OCI-LY1 (cell line): ENCODE measurements at regions not wholly inside any gene's neighbourhood (a gene's known extent, or its start where the extent isn't known, plus 50 kb on each side); places are given as distances from the start of the nearest gene placed in this dataset.

ENCODE experiments used
- H2AFZ ChIP-seq: fragments of 200-600 bp; sonication (generic), shearing (Covaris generic); 2 replicates; pipeline ENCODE4 v1.6.0; 2014; ENCODE audit warnings: antibody characterized with exemption, mild to moderate bottlenecking, low read length
- H3F3A ChIP-seq: fragments of 200-600 bp; sonication (generic), shearing (Covaris generic); 2 replicates; pipeline ENCODE4 v1.6.0; 2014; ENCODE audit warnings: mild to moderate bottlenecking, antibody characterized with exemption, low read length, moderate library complexity; ENCODE audit not compliant: insufficient read depth
- H3K27ac ChIP-seq: fragments of 200-600 bp; sonication (generic); 2 replicates; pipeline ENCODE4 v1.5.1; 2014; ENCODE audit warnings: low read length, mixed run types, mild to moderate bottlenecking, low read depth; ENCODE audit not compliant: poor library complexity, severe bottlenecking
- H3K27me3 ChIP-seq: fragments of 200-600 bp; sonication (generic); 2 replicates; pipeline ENCODE4 v1.6.0; 2014; ENCODE audit warnings: antibody characterized with exemption, mild to moderate bottlenecking, low read length, moderate library complexity; ENCODE audit not compliant: insufficient read depth
- H3K36me3 ChIP-seq: fragments of 200-600 bp; sonication (generic); 2 replicates; pipeline ENCODE4 v1.6.1; 2014; ENCODE audit warnings: mild to moderate bottlenecking, antibody characterized with exemption, low read length, moderate library complexity, mixed read lengths; ENCODE audit not compliant: insufficient read depth
- H3K4me1 ChIP-seq: fragments of 200-600 bp; sonication (generic); 2 replicates; pipeline ENCODE4 v1.5.1; 2014; ENCODE audit warnings: mild to moderate bottlenecking, low read length, moderate library complexity; ENCODE audit not compliant: insufficient read depth, severe bottlenecking
- H3K4me2 ChIP-seq: fragments of 200-600 bp; sonication (generic), shearing (Covaris generic); 2 replicates; pipeline ENCODE4 v1.6.1; 2014; ENCODE audit warnings: low read length
- H3K4me3 ChIP-seq: fragments of 200-600 bp; sonication (generic); 2 replicates; pipeline ENCODE4 v1.5.1; 2014; ENCODE audit warnings: low read length, low read depth, mild to moderate bottlenecking, mixed read lengths; ENCODE audit not compliant: poor library complexity, severe bottlenecking
- H3K79me2 ChIP-seq: fragments of 200-600 bp; shearing (Covaris generic); 2 replicates; pipeline ENCODE4 v1.6.1; 2016; ENCODE audit warnings: mixed run types, low read length, mixed read lengths; ENCODE audit not compliant: insufficient read depth
- H3K9ac ChIP-seq: fragments of 200-600 bp; sonication (generic), shearing (Covaris generic); 2 replicates; pipeline ENCODE4 v1.6.1; 2014; ENCODE audit warnings: mild to moderate bottlenecking, low read length, mixed read lengths
- H3K9me2 ChIP-seq: fragments of 200-600 bp; sonication (generic), shearing (Covaris generic); 2 replicates; pipeline ENCODE4 v1.6.1; 2014; ENCODE audit warnings: low read depth, mild to moderate bottlenecking, low read length, mixed read lengths
- H3K9me3 ChIP-seq: fragments of 200-600 bp; shearing (Covaris generic); 2 replicates; pipeline ENCODE4 v1.6.1; 2014; ENCODE audit warnings: low read length, mixed read lengths
- H4K20me1 ChIP-seq: fragments of 200-600 bp; sonication (generic), shearing (Covaris generic); 2 replicates; pipeline ENCODE4 v1.6.0; 2016; ENCODE audit warnings: mild to moderate bottlenecking, low read length; ENCODE audit not compliant: insufficient read depth
- CTCF ChIP-seq: fragments of 200-600 bp; sonication (generic), shearing (Covaris generic); IDR thresholded peaks from 2 replicates; pipeline ENCODE4 v1.5.1; 2017; ENCODE audit warnings: mild to moderate bottlenecking, antibody characterized with exemption, low read length, moderate library complexity, mixed read lengths
- EZH2 ChIP-seq: fragments of 200-600 bp; sonication (generic), shearing (Covaris generic); IDR thresholded peaks from 2 replicates; pipeline ENCODE4 v1.8.0; 2017; ENCODE audit warnings: borderline replicate concordance, mixed run types, mild to moderate bottlenecking, antibody characterized with exemption, low read length, moderate library complexity, mixed read lengths

DNA sequence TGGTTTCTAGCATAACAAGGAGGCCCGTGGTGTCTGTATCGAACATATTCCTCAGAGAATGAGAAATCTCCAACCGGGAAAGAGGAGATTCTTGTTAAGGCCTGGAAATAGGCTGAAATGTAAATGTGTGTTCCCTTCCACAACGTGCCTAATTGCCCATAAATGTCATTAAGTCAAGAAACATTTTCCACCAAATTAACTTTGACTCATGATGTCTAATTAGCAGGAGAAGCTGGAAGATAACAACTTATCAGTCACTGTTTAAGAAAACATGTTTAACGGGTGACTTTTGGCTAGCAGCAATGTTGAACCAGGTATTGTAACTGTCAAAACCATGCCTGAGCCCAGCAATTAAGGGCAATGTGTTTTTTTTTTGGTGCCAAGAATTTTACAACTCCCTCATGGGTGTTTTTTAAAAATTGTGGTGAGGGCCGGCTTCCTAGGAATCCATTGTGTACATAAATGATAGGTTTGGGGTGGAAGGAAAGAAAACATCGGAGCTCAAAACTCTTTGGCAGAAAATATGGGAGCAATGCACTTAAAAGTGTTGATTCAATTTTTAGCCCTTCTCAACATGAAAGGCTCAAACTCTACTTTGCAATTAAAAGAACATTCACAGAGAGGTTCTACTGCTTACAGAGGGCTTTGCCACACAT, 67.0 kb downstream of the OLIG1 start:
- Histone ChIP-seq H3K27ac (no peak overlapping the region), H3K36me3 (no peaks in the 10 kb centered on the region), H2AFZ (no peak overlapping the region), H3K9ac (no peak overlapping the region), H3F3A (no peaks in the 10 kb centered on the region), H3K27me3 (no peaks in the 10 kb centered on the region), H3K79me2 (no peaks in the 10 kb centered on the region), H3K4me2 (no peak overlapping the region), H3K9me3 (no peaks in the 10 kb centered on the region), H3K4me1 (no peaks in the 10 kb centered on the region), H3K9me2 (no peaks in the 10 kb centered on the region), H4K20me1 (no peaks in the 10 kb centered on the region), H3K4me3 (no peak overlapping the region)
- TF ChIP-seq CTCF, result no peak
- no peak for TF ChIP-seq EZH2

DNA sequence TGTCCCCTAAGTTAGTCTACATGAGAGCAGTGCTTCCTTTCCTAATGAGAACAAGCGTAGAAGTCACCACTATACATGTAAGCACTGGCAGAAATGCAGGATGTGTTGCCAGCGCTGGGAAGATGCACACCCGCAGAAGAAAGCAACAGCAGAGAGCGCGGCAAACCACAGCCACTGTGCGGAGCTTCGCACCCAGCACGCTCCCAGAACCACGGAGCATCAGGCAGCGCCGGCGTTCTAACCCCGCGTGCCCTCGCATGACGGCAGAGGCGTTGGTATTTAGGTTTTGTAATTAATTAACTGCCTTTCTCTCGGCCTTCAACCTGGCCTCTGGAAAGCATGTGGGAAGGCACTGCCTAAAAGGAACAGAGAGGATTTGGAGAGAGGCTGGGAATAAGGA, 69.1 kb downstream of the OLIG1 start:
- Histone ChIP-seq H3K27me3 (0 out of 2 replicates have a peak, but pooled peaks cover 3% of the 10 kb centered on the region), H3K27ac (no peak overlapping the region), H3K4me3 (no peak overlapping the region), H3K36me3 (no peaks in the 10 kb centered on the region), H3K9me3 (no peaks in the 10 kb centered on the region), H3K4me2 (no peak overlapping the region), H3F3A (no peaks in the 10 kb centered on the region), H2AFZ (no peak overlapping the region), H3K9me2 (no peaks in the 10 kb centered on the region), H3K4me1 (no peaks in the 10 kb centered on the region), H4K20me1 (no peaks in the 10 kb centered on the region), H3K9ac (no peak overlapping the region), H3K79me2 (no peaks in the 10 kb centered on the region)
- TF ChIP-seq EZH2 (no peak), CTCF (no peak)

DNA sequence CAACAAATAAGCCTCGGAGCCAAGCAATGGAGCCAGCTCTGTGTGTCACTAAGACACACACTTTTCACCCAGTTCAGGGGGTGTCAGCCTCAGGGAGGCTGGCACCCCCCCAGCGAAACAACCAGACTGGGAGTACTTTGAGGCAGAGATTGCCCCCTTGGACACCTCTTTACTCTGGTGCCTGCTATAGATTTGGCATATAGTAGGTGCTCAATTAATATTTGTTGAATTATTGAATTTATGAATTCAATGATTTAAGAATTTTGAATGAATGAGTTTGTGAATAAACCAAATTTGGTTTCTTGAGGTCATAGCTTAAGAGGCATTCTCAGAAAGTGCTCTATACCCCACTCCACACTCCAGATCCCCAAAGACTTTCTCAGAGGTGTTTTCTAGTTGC, 70.3 kb downstream of the OLIG1 start:
- Histone ChIP-seq H3K4me3 (no peak overlapping the region), H3K4me1 (no peaks in the 10 kb centered on the region), H3K27me3 (0 out of 2 replicates have a peak, but pooled peaks cover 3% of the 10 kb centered on the region), H3F3A (no peaks in the 10 kb centered on the region), H4K20me1 (no peaks in the 10 kb centered on the region), H3K27ac (no peak overlapping the region), H3K9me2 (no peaks in the 10 kb centered on the region), H3K9me3 (no peaks in the 10 kb centered on the region), H3K79me2 (no peaks in the 10 kb centered on the region), H3K4me2 (no peak overlapping the region), H3K9ac (no peak overlapping the region), H3K36me3 (no peaks in the 10 kb centered on the region), H2AFZ (no peak overlapping the region)
- TF ChIP-seq CTCF (no peak), EZH2 (no peak)
